ENCODE measurements at regions not wholly inside any gene's neighbourhood (a gene's known extent, or its start where the extent isn't known, plus 50 kb on each side); places are given as distances from the start of the nearest gene placed in this dataset.

GRCh38 chr10:80705899-80706298 is 168.2 kb downstream of the SH2D4B start:
- H3K9ac ChIP-seq (ENCODE audit: low read length): no peak overlapping the region
- no peaks in the 10 kb centered on the region for H3K9me2 ChIP-seq (replicated peaks; ENCODE audit: insufficient read depth, low read length)
- no peaks in the 10 kb centered on the region for H3K36me3 ChIP-seq (ENCODE audit: low read length)
- no peaks in the 10 kb centered on the region for H3K79me2 ChIP-seq (ENCODE audit: insufficient read depth, low read length)
- no peaks in the 10 kb centered on the region for H3K9me3 ChIP-seq (ENCODE audit: insufficient read depth, low read length)
- no peak overlapping the region for H2AFZ ChIP-seq (ENCODE audit: low read depth, low read length, severe bottlenecking)
- H3K27ac ChIP-seq (ENCODE audit: low read depth, low read length): no peak overlapping the region
- H3K4me2 ChIP-seq (ENCODE audit: low read depth, low read length, poor library complexity, severe bottlenecking): no peak overlapping the region
- TF ChIP-seq EZH2phosphoT487 (conservative IDR thresholded peaks at IDR 0.05; ENCODE audit: low read length): no peak
- TF ChIP-seq CTCF (IDR thresholded peaks at IDR 0.05; ENCODE audit: insufficient read depth, low read length, poor library complexity, severe bottlenecking): no peak
- no peaks in the 10 kb centered on the region for H3K27me3 ChIP-seq (ENCODE audit: low read length)
- no peaks in the 10 kb centered on the region for H4K20me1 ChIP-seq (ENCODE audit: low read depth, low read length)
- no peaks in the 10 kb centered on the region for H3F3A ChIP-seq (ENCODE audit: insufficient read depth)
- H3K4me3 ChIP-seq (ENCODE audit: insufficient read depth, low read length, poor library complexity, severe bottlenecking): no peak overlapping the region

- no peak overlapping the region for H2AFZ ChIP-seq (ENCODE audit: low read depth, low read length, severe bottlenecking)
- H3K9ac ChIP-seq (ENCODE audit: low read length): no peak overlapping the region
- no peak overlapping the region for H3K4me2 ChIP-seq (ENCODE audit: low read depth, low read length, poor library complexity, severe bottlenecking)
- no peak overlapping the region for H3K4me3 ChIP-seq (ENCODE audit: insufficient read depth, low read length, poor library complexity, severe bottlenecking)
- H3F3A ChIP-seq (ENCODE audit: insufficient read depth): no peaks in the 10 kb centered on the region
- H3K9me3 ChIP-seq (ENCODE audit: insufficient read depth, low read length): no peaks in the 10 kb centered on the region
- TF ChIP-seq CTCF (IDR thresholded peaks at IDR 0.05; ENCODE audit: insufficient read depth, low read length, poor library complexity, severe bottlenecking): no peak
- TF ChIP-seq EZH2phosphoT487 (conservative IDR thresholded peaks at IDR 0.05; ENCODE audit: low read length): no peak
- H3K79me2 ChIP-seq (ENCODE audit: insufficient read depth, low read length): no peaks in the 10 kb centered on the region
- no peaks in the 10 kb centered on the region for H3K36me3 ChIP-seq (ENCODE audit: low read length)
- H4K20me1 ChIP-seq (ENCODE audit: low read depth, low read length): no peaks in the 10 kb centered on the region
- no peaks in the 10 kb centered on the region for H3K9me2 ChIP-seq (replicated peaks; ENCODE audit: insufficient read depth, low read length)
- no peak overlapping the region for H3K27ac ChIP-seq (ENCODE audit: low read depth, low read length)
- no peaks in the 10 kb centered on the region for H3K27me3 ChIP-seq (ENCODE audit: low read length)
These were observed 170.5 kb downstream of the SH2D4B start for GRCh38 chr10:80708185-80708584.

- Histone ChIP-seq H3K79me2 (ENCODE audit: insufficient read depth, low read length) (no peaks in the 10 kb centered on the region), H3K9ac (ENCODE audit: low read length) (no peak overlapping the region), H3K4me3 (ENCODE audit: insufficient read depth, low read length, poor library complexity, severe bottlenecking) (no peak overlapping the region), H3K4me2 (ENCODE audit: low read depth, low read length, poor library complexity, severe bottlenecking) (no peak overlapping the region), H3K9me2 (replicated peaks; ENCODE audit: insufficient read depth, low read length) (no peaks in the 10 kb centered on the region), H3K36me3 (ENCODE audit: low read length) (no peaks in the 10 kb centered on the region), H3K27ac (ENCODE audit: low read depth, low read length) (no peak overlapping the region), H3F3A (ENCODE audit: insufficient read depth) (no peaks in the 10 kb centered on the region), H3K9me3 (ENCODE audit: insufficient read depth, low read length) (no peaks in the 10 kb centered on the region), H4K20me1 (ENCODE audit: low read depth, low read length) (no peaks in the 10 kb centered on the region), H2AFZ (ENCODE audit: low read depth, low read length, severe bottlenecking) (no peak overlapping the region), H3K27me3 (ENCODE audit: low read length) (no peaks in the 10 kb centered on the region)
- no peak for TF ChIP-seq CTCF (IDR thresholded peaks at IDR 0.05; ENCODE audit: insufficient read depth, low read length, poor library complexity, severe bottlenecking)
- TF ChIP-seq EZH2phosphoT487 (conservative IDR thresholded peaks at IDR 0.05; ENCODE audit: low read length): no peak
These were observed 171.1 kb downstream of the SH2D4B start for GRCh38 chr10:80708808-80709207.

All from SU-DHL-6 (cell line).